Epithelial cell of proximal tubule (primary cell): ENCODE measurements at regions not wholly inside any gene's neighbourhood (a gene's known extent, or its start where the extent isn't known, plus 50 kb on each side); places are given as distances from the start of the nearest gene placed in this dataset.

ENCODE experiments used
- DNase-seq: peaks from one replicate; pipeline ENCODE4 v3.0.0-alpha.2; 2011; ENCODE audit warnings: low read depth
- H3K4me3 ChIP-seq: 2 replicates; pipeline ENCODE4 v1.5.1; 2011; ENCODE audit warnings: low read depth, mild to moderate bottlenecking, low read length
- CTCF ChIP-seq: conservative IDR thresholded peaks from 2 replicates; pipeline ENCODE4 v1.5.1; 2012; ENCODE audit warnings: low read depth, mild to moderate bottlenecking, low read length

- TF ChIP-seq CTCF, result no peak
- H3K4me3 ChIP-seq, result no peak overlapping the region
- no peak for DNase-seq
Measured at GRCh38 chr3:152185891-152186630, 82.7 kb upstream of the MBNL1 start.

- no peak overlapping the region for H3K4me3 ChIP-seq
- no peak for TF ChIP-seq CTCF
- no peak for DNase-seq
Measured at GRCh38 chr3:152190636-152191183, 78.0 kb upstream of the MBNL1 start.

GRCh38 chr3:152192050-152192449, 76.7 kb upstream of the MBNL1 start:
- no peak overlapping the region for H3K4me3 ChIP-seq
- DNase-seq, result no peak
- TF ChIP-seq CTCF, result no peak

GRCh38 chr3:152192936-152193672, 75.6 kb upstream of the MBNL1 start:
- H3K4me3 ChIP-seq, result no peak overlapping the region
- DNase-seq, result no peak
- no peak for TF ChIP-seq CTCF

GRCh38 chr3:152193673-152194267, 75.0 kb upstream of the MBNL1 start:
- H3K4me3 ChIP-seq, result no peak overlapping the region
- DNase-seq, result no peak

GRCh38 chr3:152195206-152195605, 73.5 kb upstream of the MBNL1 start:
- no peak for TF ChIP-seq CTCF
- DNase-seq, result no peak
- H3K4me3 ChIP-seq, result no peak overlapping the region

More at GRCh38 chr3:152193673-152194267, 75.0 kb upstream of the MBNL1 start:
- TF ChIP-seq CTCF, result no peak
